NB4 (cell line): ENCODE measurements at regions not wholly inside any gene's neighbourhood (a gene's known extent, or its start where the extent isn't known, plus 50 kb on each side); places are given as distances from the start of the nearest gene placed in this dataset.

ENCODE experiments used
- MYC ChIP-seq: IDR thresholded peaks from 2 replicates; pipeline ENCODE4 v1.6.1; 2011; ENCODE audit warnings: low read depth, low read length
- POLR2A ChIP-seq: IDR thresholded peaks from 2 replicates; pipeline ENCODE4 v1.6.1; 2011; ENCODE audit warnings: mild to moderate bottlenecking; ENCODE audit not compliant: insufficient read length; ENCODE audit errors: extremely low read depth
- TF ChIP-seq, protein P1 (sequence below): IDR thresholded peaks from one replicate; pipeline ENCODE4 v1.5.1; 2012; ENCODE audit warnings: low read depth, low read length
- TF ChIP-seq, protein P2 (sequence below): IDR thresholded peaks from 2 replicates; pipeline ENCODE4 v1.6.1; 2011; ENCODE audit warnings: low read depth, low read length

DNA sequence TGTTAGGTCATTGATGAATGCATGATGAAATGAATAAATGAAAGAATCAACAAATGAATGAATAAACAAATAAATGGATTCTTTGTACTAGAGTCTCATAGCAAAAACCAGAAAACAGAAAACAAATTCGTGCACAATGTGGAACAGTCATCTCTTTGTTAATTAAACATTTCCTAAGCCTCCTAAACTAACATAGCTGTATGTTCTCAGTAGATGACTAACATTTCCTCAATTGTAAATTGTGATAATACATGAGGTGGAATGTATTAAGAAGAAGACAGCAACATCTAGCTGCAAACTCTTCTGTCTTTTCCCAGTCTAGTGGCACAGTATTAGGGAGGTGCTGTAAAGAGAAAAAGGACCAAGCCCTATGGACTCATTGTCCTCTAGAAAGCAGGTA lies 1021.0 kb downstream of the MCTP2 start:
- no peak for TF ChIP-seq MYC
- TF ChIP-seq, protein P1, sequence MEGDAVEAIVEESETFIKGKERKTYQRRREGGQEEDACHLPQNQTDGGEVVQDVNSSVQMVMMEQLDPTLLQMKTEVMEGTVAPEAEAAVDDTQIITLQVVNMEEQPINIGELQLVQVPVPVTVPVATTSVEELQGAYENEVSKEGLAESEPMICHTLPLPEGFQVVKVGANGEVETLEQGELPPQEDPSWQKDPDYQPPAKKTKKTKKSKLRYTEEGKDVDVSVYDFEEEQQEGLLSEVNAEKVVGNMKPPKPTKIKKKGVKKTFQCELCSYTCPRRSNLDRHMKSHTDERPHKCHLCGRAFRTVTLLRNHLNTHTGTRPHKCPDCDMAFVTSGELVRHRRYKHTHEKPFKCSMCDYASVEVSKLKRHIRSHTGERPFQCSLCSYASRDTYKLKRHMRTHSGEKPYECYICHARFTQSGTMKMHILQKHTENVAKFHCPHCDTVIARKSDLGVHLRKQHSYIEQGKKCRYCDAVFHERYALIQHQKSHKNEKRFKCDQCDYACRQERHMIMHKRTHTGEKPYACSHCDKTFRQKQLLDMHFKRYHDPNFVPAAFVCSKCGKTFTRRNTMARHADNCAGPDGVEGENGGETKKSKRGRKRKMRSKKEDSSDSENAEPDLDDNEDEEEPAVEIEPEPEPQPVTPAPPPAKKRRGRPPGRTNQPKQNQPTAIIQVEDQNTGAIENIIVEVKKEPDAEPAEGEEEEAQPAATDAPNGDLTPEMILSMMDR: no peak
- no peak for TF ChIP-seq POLR2A
- TF ChIP-seq, protein P2, sequence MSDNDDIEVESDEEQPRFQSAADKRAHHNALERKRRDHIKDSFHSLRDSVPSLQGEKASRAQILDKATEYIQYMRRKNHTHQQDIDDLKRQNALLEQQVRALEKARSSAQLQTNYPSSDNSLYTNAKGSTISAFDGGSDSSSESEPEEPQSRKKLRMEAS: no peak
